ENCODE measurements at regions not wholly inside any gene's neighbourhood (a gene's known extent, or its start where the extent isn't known, plus 50 kb on each side); places are given as distances from the start of the nearest gene placed in this dataset.

DNA sequence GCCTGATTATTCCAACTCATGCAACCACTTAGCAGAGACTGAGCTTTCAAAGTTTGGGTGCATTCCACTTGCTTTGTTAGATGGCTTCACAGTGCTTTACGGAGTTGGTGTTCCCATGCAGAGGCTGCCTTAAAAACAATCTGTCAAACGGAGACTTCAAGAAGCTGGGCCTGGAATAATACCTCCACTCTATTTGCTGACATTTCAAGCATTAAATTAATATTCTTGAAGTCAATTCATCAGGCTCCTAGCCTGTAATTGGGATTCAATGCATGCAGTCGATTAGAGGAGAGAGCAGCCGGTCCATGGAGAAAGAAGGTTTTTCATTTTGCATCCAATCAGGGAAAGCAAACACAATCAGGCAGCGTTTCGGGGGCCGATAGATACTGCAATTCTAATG lies 314.7 kb upstream of the PRKX start:
- no peaks in the 10 kb centered on the region for H3K9me3 ChIP-seq (replicated peaks; ENCODE audit: control insufficient read depth, insufficient read depth, low read length)
- POLR2A ChIA-PET, result no interaction called here
- dilution Hi-C loops (cut with MboI; ENCODE audit: extremely low pct_ligation_motif_present, low sequenced_read_pairs), result no loop called here

DNA sequence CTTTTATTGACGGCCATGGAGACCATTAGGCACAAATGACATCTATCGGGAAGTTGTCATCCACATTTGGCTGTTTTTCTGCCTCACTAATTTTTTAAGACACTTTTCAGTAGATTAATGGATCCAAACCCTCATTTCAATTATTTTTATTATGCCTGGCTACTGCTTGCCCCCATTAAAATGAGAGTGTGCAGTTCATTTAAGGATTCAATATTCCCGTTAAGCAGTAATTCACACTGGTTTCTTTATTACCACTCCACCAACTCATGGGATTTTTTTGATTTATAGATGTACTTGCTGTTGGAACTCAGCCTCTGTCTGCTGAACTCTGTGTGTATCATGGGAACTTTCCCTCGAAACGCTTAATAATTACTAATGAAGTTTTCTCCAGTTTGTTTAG lies 291.8 kb upstream of the PRKX start:
- Histone ChIP-seq H3K79me2 (ENCODE audit: control insufficient read depth, insufficient read depth, low read length) (no peaks in the 10 kb centered on the region), H2AFZ (ENCODE audit: low read depth, low read length) (no peak overlapping the region), H4K20me1 (replicated peaks; ENCODE audit: control insufficient read depth, extremely low read depth, insufficient read depth, low read length) (no peaks in the 10 kb centered on the region), H3K4me3 (replicated peaks in 1 of 3; ENCODE audit: insufficient read depth in 1 of 3, low read depth in 1 of 3, low read length in 3 of 3) (no peak overlapping the region), H3K36me3 (ENCODE audit: control insufficient read depth in 2 of 2, extremely low read depth in 1 of 2, insufficient read depth in 2 of 2, low read length in 2 of 2) (no peaks in the 10 kb centered on the region), H3K27ac (ENCODE audit: insufficient read depth, low read depth, low read length) (no peak overlapping the region), H3K4me2 (ENCODE audit: insufficient read depth, low read length) (no peak overlapping the region), H3K27me3 (ENCODE audit: control insufficient read depth in 2 of 2, insufficient read depth in 2 of 2, low read length in 2 of 2) (no peaks in the 10 kb centered on the region), H3K9me3 (replicated peaks; ENCODE audit: control insufficient read depth, insufficient read depth, low read length) (no peaks in the 10 kb centered on the region), H3K4me1 (ENCODE audit: control insufficient read depth, extremely low read depth, insufficient read depth, low read length) (no peaks in the 10 kb centered on the region), H3K9me1 (replicated peaks; ENCODE audit: control insufficient read depth, extremely low read depth, insufficient read depth, low read length) (no peaks in the 10 kb centered on the region), H3K9ac (replicated peaks; ENCODE audit: extremely low read depth, insufficient read depth, low read length) (no peak overlapping the region)
- DNase-seq (ENCODE audit: low read depth, low spot score) (no peak), FAIRE-seq (no peak)
- POLR2A ChIA-PET, result no interaction called here
- CTCF ChIA-PET, result no interaction called here
- BruUV-seq (replicated peaks), result no TSS peak
- dilution Hi-C loops (cut with MboI; ENCODE audit: extremely low pct_ligation_motif_present, low sequenced_read_pairs), result no loop called here
- TF ChIP-seq MYC (IDR thresholded peaks at IDR 0.05; ENCODE audit: low read depth, low read length) (no peak), FOS (IDR thresholded peaks at IDR 0.05; ENCODE audit: borderline replicate concordance, insufficient read depth, low read length) (no peak), POLR2AphosphoS5 (IDR thresholded peaks at IDR 0.05; ENCODE audit: insufficient read depth, low read depth, low read length) (no peak), POLR2A (IDR thresholded peaks at IDR 0.05; ENCODE audit: low read depth, low read length) (no peak), JUN (IDR thresholded peaks at IDR 0.05; ENCODE audit: borderline replicate concordance, insufficient read depth, insufficient read length, low read depth) (no peak), EZH2 (IDR thresholded peaks at IDR 0.05; ENCODE audit: borderline replicate concordance, low read depth, low read length, severe bottlenecking) (no peak), GATA2 (IDR thresholded peaks at IDR 0.05; ENCODE audit: insufficient read depth, insufficient read length, low read depth, low read length) (no peak)
- TF ChIP-seq, protein P1, sequence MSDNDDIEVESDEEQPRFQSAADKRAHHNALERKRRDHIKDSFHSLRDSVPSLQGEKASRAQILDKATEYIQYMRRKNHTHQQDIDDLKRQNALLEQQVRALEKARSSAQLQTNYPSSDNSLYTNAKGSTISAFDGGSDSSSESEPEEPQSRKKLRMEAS (IDR thresholded peaks at IDR 0.05; ENCODE audit: insufficient read depth, insufficient read length), result no peak
- TF ChIP-seq, protein P2, sequence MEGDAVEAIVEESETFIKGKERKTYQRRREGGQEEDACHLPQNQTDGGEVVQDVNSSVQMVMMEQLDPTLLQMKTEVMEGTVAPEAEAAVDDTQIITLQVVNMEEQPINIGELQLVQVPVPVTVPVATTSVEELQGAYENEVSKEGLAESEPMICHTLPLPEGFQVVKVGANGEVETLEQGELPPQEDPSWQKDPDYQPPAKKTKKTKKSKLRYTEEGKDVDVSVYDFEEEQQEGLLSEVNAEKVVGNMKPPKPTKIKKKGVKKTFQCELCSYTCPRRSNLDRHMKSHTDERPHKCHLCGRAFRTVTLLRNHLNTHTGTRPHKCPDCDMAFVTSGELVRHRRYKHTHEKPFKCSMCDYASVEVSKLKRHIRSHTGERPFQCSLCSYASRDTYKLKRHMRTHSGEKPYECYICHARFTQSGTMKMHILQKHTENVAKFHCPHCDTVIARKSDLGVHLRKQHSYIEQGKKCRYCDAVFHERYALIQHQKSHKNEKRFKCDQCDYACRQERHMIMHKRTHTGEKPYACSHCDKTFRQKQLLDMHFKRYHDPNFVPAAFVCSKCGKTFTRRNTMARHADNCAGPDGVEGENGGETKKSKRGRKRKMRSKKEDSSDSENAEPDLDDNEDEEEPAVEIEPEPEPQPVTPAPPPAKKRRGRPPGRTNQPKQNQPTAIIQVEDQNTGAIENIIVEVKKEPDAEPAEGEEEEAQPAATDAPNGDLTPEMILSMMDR (IDR thresholded peaks at IDR 0.05; ENCODE audit: extremely low read depth in 1 of 2, insufficient read depth in 1 of 2, low read depth in 1 of 2, low read length in 2 of 2), result no peak
- intact Hi-C loops (cut with micrococcal nuclease), result no loop called here

More for the DNA sequence above, 314.7 kb upstream of the PRKX start:
- Histone ChIP-seq H3K4me2 (ENCODE audit: insufficient read depth, low read length) (no peak overlapping the region), H3K79me2 (ENCODE audit: control insufficient read depth, insufficient read depth, low read length) (no peaks in the 10 kb centered on the region), H3K9me1 (replicated peaks; ENCODE audit: control insufficient read depth, extremely low read depth, insufficient read depth, low read length) (no peaks in the 10 kb centered on the region), H3K9ac (replicated peaks; ENCODE audit: extremely low read depth, insufficient read depth, low read length) (no peak overlapping the region), H2AFZ (ENCODE audit: low read depth, low read length) (no peak overlapping the region), H3K27ac (ENCODE audit: insufficient read depth, low read depth, low read length) (no peak overlapping the region), H3K27me3 (ENCODE audit: control insufficient read depth in 2 of 2, insufficient read depth in 2 of 2, low read length in 2 of 2) (no peaks in the 10 kb centered on the region), H3K4me3 (replicated peaks in 1 of 3; ENCODE audit: insufficient read depth in 1 of 3, low read depth in 1 of 3, low read length in 3 of 3) (no peak overlapping the region), H4K20me1 (replicated peaks; ENCODE audit: control insufficient read depth, extremely low read depth, insufficient read depth, low read length) (no peaks in the 10 kb centered on the region), H3K36me3 (ENCODE audit: control insufficient read depth in 2 of 2, extremely low read depth in 1 of 2, insufficient read depth in 2 of 2, low read length in 2 of 2) (no peaks in the 10 kb centered on the region), H3K4me1 (ENCODE audit: control insufficient read depth, extremely low read depth, insufficient read depth, low read length) (no peaks in the 10 kb centered on the region)
- DNase-seq (ENCODE audit: low read depth, low spot score), result no peak
- CTCF ChIA-PET, result no interaction called here
- BruUV-seq (replicated peaks), result no TSS peak
- intact Hi-C loops (cut with micrococcal nuclease), result no loop called here
- FAIRE-seq, result no peak
- no peak for TF ChIP-seq EZH2 (IDR thresholded peaks at IDR 0.05; ENCODE audit: borderline replicate concordance, low read depth, low read length, severe bottlenecking)
- TF ChIP-seq, protein P1 (IDR thresholded peaks at IDR 0.05; ENCODE audit: insufficient read depth, insufficient read length), result no peak
